ENCODE measurements at regions not wholly inside any gene's neighbourhood (a gene's known extent, or its start where the extent isn't known, plus 50 kb on each side); places are given as distances from the start of the nearest gene placed in this dataset.

- H3K9me3 ChIP-seq = peaks cover 7% of the 10 kb centered on the region
- no peak for DNase-seq
- TF ChIP-seq, protein P1, sequence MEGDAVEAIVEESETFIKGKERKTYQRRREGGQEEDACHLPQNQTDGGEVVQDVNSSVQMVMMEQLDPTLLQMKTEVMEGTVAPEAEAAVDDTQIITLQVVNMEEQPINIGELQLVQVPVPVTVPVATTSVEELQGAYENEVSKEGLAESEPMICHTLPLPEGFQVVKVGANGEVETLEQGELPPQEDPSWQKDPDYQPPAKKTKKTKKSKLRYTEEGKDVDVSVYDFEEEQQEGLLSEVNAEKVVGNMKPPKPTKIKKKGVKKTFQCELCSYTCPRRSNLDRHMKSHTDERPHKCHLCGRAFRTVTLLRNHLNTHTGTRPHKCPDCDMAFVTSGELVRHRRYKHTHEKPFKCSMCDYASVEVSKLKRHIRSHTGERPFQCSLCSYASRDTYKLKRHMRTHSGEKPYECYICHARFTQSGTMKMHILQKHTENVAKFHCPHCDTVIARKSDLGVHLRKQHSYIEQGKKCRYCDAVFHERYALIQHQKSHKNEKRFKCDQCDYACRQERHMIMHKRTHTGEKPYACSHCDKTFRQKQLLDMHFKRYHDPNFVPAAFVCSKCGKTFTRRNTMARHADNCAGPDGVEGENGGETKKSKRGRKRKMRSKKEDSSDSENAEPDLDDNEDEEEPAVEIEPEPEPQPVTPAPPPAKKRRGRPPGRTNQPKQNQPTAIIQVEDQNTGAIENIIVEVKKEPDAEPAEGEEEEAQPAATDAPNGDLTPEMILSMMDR (IDR thresholded peaks at IDR 0.05) = no peak
- no peak for ATAC-seq
- no peaks in the 10 kb centered on the region for H3K4me1 ChIP-seq (ENCODE audit: low read depth)
- intact Hi-C loops (cut with DNase I, micrococcal nuclease) = no loop called here
- H3K4me3 ChIP-seq = no peak overlapping the region
- no peaks in the 10 kb centered on the region for H3K36me3 ChIP-seq (ENCODE audit: low read depth)
These were observed 77.3 kb upstream of the APC start for GRCh38 chr5:112660359-112660758.

DNA sequence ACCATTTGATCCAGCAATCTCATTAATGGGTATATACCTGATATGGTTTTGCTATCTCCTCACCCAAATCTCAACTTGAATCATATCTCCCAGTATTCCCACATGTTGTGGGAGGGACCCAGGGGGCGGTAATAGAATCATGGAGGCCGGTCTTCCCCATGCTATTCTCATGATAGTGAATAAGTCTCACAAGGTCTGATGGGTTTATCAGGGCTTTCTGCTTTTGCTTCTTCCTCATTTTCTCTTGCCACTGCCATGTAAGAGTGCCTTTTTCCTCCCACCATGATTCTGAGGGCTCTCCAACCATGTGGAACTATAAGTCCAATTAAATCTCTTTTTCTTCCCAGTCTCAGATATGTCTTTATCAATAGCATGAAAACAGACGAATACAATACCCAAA lies 74.5 kb upstream of the APC start:
- ATAC-seq = no peak
- H3K9me3 ChIP-seq = peaks cover 7% of the 10 kb centered on the region
- H3K4me3 ChIP-seq = no peak overlapping the region
- TF ChIP-seq, protein P1 (IDR thresholded peaks at IDR 0.05) = no peak
- H3K36me3 ChIP-seq (ENCODE audit: low read depth) = no peaks in the 10 kb centered on the region
- no peak for DNase-seq
- intact Hi-C loops (cut with DNase I, micrococcal nuclease) = no loop called here
- no peaks in the 10 kb centered on the region for H3K4me1 ChIP-seq (ENCODE audit: low read depth)

DNA sequence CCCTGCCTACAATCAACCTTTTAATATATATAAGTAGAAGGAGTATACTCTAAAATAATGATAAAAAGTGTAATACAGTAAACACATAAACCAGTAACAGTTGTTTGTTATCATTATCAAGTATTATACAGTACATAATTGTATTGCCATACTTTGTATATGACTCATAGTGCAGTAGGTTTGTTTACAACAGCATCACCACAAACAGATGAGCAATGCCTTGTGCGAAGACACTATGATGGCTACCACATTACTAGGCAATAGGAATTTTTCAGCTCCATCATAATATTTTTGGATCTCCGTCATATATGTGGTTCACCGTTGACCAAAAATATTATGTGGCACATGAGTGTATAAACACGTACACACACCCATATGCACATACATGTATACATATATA lies 69.7 kb upstream of the APC start:
- intact Hi-C loops (cut with DNase I, micrococcal nuclease) = no loop called here
- Histone ChIP-seq H3K4me1 (ENCODE audit: low read depth) (no peaks in the 10 kb centered on the region), H3K36me3 (ENCODE audit: low read depth) (no peaks in the 10 kb centered on the region), H3K4me3 (no peak overlapping the region), H3K9me3 (no peaks in the 10 kb centered on the region)
- ATAC-seq (no peak), DNase-seq (no peak)
- TF ChIP-seq, protein P1 (IDR thresholded peaks at IDR 0.05) = no peak

GRCh38 chr5:112668911-112669310 lies 68.8 kb upstream of the APC start:
- no peak for ATAC-seq
- no peak for DNase-seq
- intact Hi-C loops (cut with DNase I, micrococcal nuclease) = no loop called here
- H3K36me3 ChIP-seq (ENCODE audit: low read depth) = no peaks in the 10 kb centered on the region
- no peaks in the 10 kb centered on the region for H3K9me3 ChIP-seq
- TF ChIP-seq, protein P1 (IDR thresholded peaks at IDR 0.05) = no peak
- H3K4me1 ChIP-seq (ENCODE audit: low read depth) = no peaks in the 10 kb centered on the region
- no peak overlapping the region for H3K4me3 ChIP-seq

GRCh38 chr5:112669328-112669963 lies 68.2 kb upstream of the APC start:
- Histone ChIP-seq H3K4me1 (ENCODE audit: low read depth) (no peaks in the 10 kb centered on the region), H3K9me3 (no peaks in the 10 kb centered on the region), H3K36me3 (ENCODE audit: low read depth) (no peaks in the 10 kb centered on the region), H3K4me3 (no peak overlapping the region)
- intact Hi-C loops (cut with DNase I, micrococcal nuclease) = no loop called here
- ATAC-seq = no peak
- TF ChIP-seq, protein P1 (IDR thresholded peaks at IDR 0.05) = no peak
- DNase-seq = no peak

GRCh38 chr5:112671687-112672086 lies 66.0 kb upstream of the APC start:
- no peaks in the 10 kb centered on the region for H3K4me1 ChIP-seq (ENCODE audit: low read depth)
- intact Hi-C loops (cut with DNase I, micrococcal nuclease) = no loop called here
- no peaks in the 10 kb centered on the region for H3K36me3 ChIP-seq (ENCODE audit: low read depth)
- no peaks in the 10 kb centered on the region for H3K9me3 ChIP-seq
- TF ChIP-seq, protein P1 (IDR thresholded peaks at IDR 0.05) = no peak
- DNase-seq (no peak), ATAC-seq (no peak)
- no peak overlapping the region for H3K4me3 ChIP-seq
